NCI-H2081 treated with DMSO at 0.1 percent for 48 hours (cell line): ENCODE measurements at regions not wholly inside any gene's neighbourhood (a gene's known extent, or its start where the extent isn't known, plus 50 kb on each side); places are given as distances from the start of the nearest gene placed in this dataset.
"Not testable (repeated sequence)": the region's sequence is repeated elsewhere in the genome, so short reads cannot be mapped to it uniquely, and the experiment has no call there.

Experiments
- DNase-seq: peaks from one replicate; lab custom pipeline; 2025; lab: John Stamatoyannopoulos, UW

- DNase-seq: no peak
These were observed 1630.4 kb upstream of the B3GALT2 start for GRCh38 chr1:194816859-194817258.

GRCh38 chr1:194813096-194813495 is 1626.7 kb upstream of the B3GALT2 start:
- no peak for DNase-seq

GRCh38 chr1:194809665-194810064 is 1623.3 kb upstream of the B3GALT2 start:
- no peak for DNase-seq

- no peak for DNase-seq
These were observed 1622.8 kb upstream of the B3GALT2 start for GRCh38 chr1:194809215-194809614.

GRCh38 chr1:194807530-194808220 is 1621.3 kb upstream of the B3GALT2 start:
- no peak for DNase-seq

GRCh38 chr1:194802572-194802971 is 1616.2 kb upstream of the B3GALT2 start:
- DNase-seq: no peak

GRCh38 chr1:194795917-194796593 is 1609.6 kb upstream of the B3GALT2 start:
- DNase-seq: no peak

GRCh38 chr1:194787001-194787400 is 1600.6 kb upstream of the B3GALT2 start:
- no peak for DNase-seq

- no peak for DNase-seq
These were observed 1599.6 kb upstream of the B3GALT2 start for GRCh38 chr1:194786027-194786426.

GRCh38 chr1:194776657-194777056 is 1590.2 kb upstream of the B3GALT2 start:
- no peak for DNase-seq

GRCh38 chr1:194774535-194774934 is 1588.1 kb upstream of the B3GALT2 start:
- no peak for DNase-seq

- DNase-seq: peak; percentile 80
These were observed 1569.0 kb upstream of the B3GALT2 start for GRCh38 chr1:194755241-194755994.

- DNase-seq: not testable (repeated sequence)
These were observed 1552.4 kb upstream of the B3GALT2 start for GRCh38 chr1:194738843-194739242.

- DNase-seq: no peak
These were observed 1548.6 kb upstream of the B3GALT2 start for GRCh38 chr1:194734970-194735369.

GRCh38 chr1:194731025-194731424 is 1544.6 kb upstream of the B3GALT2 start:
- DNase-seq: no peak

- no peak for DNase-seq
These were observed 1543.9 kb upstream of the B3GALT2 start for GRCh38 chr1:194730304-194730703.

GRCh38 chr1:194723067-194723466 is 1536.7 kb upstream of the B3GALT2 start:
- DNase-seq: no peak

- no peak for DNase-seq
These were observed 1531.5 kb upstream of the B3GALT2 start for GRCh38 chr1:194717941-194718340.

GRCh38 chr1:194717334-194717733 is 1530.9 kb upstream of the B3GALT2 start:
- DNase-seq: no peak

GRCh38 chr1:194710671-194711070 is 1524.3 kb upstream of the B3GALT2 start:
- no peak for DNase-seq

GRCh38 chr1:194709439-194709838 is 1523.0 kb upstream of the B3GALT2 start:
- DNase-seq: no peak

GRCh38 chr1:194707074-194707473 is 1520.7 kb upstream of the B3GALT2 start:
- DNase-seq: no peak
